ENCODE measurements at regions not wholly inside any gene's neighbourhood (a gene's known extent, or its start where the extent isn't known, plus 50 kb on each side); places are given as distances from the start of the nearest gene placed in this dataset.

- Histone ChIP-seq H3K18ac (ENCODE audit: low read depth in 1 of 2, low read length in 2 of 2) (no peak overlapping the region), H3K9ac (ENCODE audit: low read length) (no peak overlapping the region), H3K4ac (ENCODE audit: low read depth in 1 of 2, low read length in 2 of 2) (no peak overlapping the region), H3K27me3 (ENCODE audit: control insufficient read depth in 1 of 2, insufficient read depth in 1 of 2, low read length in 2 of 2) (no peaks in the 10 kb centered on the region), H3K14ac (ENCODE audit: low read length in 2 of 2) (no peak overlapping the region), H2AK5ac (ENCODE audit: low read length, severe bottlenecking) (no peak overlapping the region), H3K36me3 (ENCODE audit: control insufficient read depth in 1 of 2, insufficient read depth in 2 of 2, low read depth in 1 of 2, low read length in 2 of 2) (no peaks in the 10 kb centered on the region), H2BK12ac (ENCODE audit: low read length in 2 of 2) (no peak overlapping the region), H2AFZ (ENCODE audit: low read depth, low read length) (no peak overlapping the region), H3K4me3 (ENCODE audit: insufficient read depth in 1 of 2, low read depth in 1 of 2, low read length in 2 of 2) (no peak overlapping the region), H2BK5ac (ENCODE audit: low read depth, low read length, poor library complexity, severe bottlenecking) (no peak overlapping the region), H4K91ac (ENCODE audit: low read length) (no peak overlapping the region), H3K79me1 (replicated peaks; ENCODE audit: low read length, poor library complexity, severe bottlenecking) (no peaks in the 10 kb centered on the region), H4K8ac (ENCODE audit: low read length) (no peak overlapping the region), H3K4me1 (ENCODE audit: control insufficient read depth, insufficient read depth, low read depth, low read length) (no peaks in the 10 kb centered on the region), H3K27ac (ENCODE audit: low read length, poor library complexity, severe bottlenecking) (no peak overlapping the region), H3K23ac (ENCODE audit: low read length in 2 of 2) (no peak overlapping the region), H3K4me2 (ENCODE audit: low read length, poor library complexity, severe bottlenecking) (no peak overlapping the region), H2BK15ac (ENCODE audit: low read depth, poor library complexity, severe bottlenecking) (no peak overlapping the region), H2BK120ac (ENCODE audit: low read depth, low read length) (no peak overlapping the region), H3K9me3 (ENCODE audit: control insufficient read depth, low read length) (peaks cover 5% of the 10 kb centered on the region)
- no peak for DNase-seq
- WGBS: 87% methylated on average over 2 of the region's 2 CpGs
Measured at GRCh38 chr4:177945268-177945667, 503.0 kb upstream of the AGA start.

GRCh38 chr4:177947607-177948006 is 505.4 kb upstream of the AGA start:
- Histone ChIP-seq H2BK12ac (ENCODE audit: low read length in 2 of 2) (no peak overlapping the region), H2AK5ac (ENCODE audit: low read length, severe bottlenecking) (no peak overlapping the region), H3K36me3 (ENCODE audit: control insufficient read depth in 1 of 2, insufficient read depth in 2 of 2, low read depth in 1 of 2, low read length in 2 of 2) (no peaks in the 10 kb centered on the region), H2AFZ (ENCODE audit: low read depth, low read length) (no peak overlapping the region), H3K14ac (ENCODE audit: low read length in 2 of 2) (no peak overlapping the region), H3K4me2 (ENCODE audit: low read length, poor library complexity, severe bottlenecking) (no peak overlapping the region), H3K23ac (ENCODE audit: low read length in 2 of 2) (no peak overlapping the region), H3K27me3 (ENCODE audit: control insufficient read depth in 1 of 2, insufficient read depth in 1 of 2, low read length in 2 of 2) (no peaks in the 10 kb centered on the region), H2BK120ac (ENCODE audit: low read depth, low read length) (no peak overlapping the region), H3K18ac (ENCODE audit: low read depth in 1 of 2, low read length in 2 of 2) (no peak overlapping the region), H2BK5ac (ENCODE audit: low read depth, low read length, poor library complexity, severe bottlenecking) (no peak overlapping the region), H3K9ac (ENCODE audit: low read length) (no peak overlapping the region), H3K79me1 (replicated peaks; ENCODE audit: low read length, poor library complexity, severe bottlenecking) (no peaks in the 10 kb centered on the region), H4K91ac (ENCODE audit: low read length) (no peak overlapping the region), H3K4me1 (ENCODE audit: control insufficient read depth, insufficient read depth, low read depth, low read length) (no peaks in the 10 kb centered on the region), H3K4me3 (ENCODE audit: insufficient read depth in 1 of 2, low read depth in 1 of 2, low read length in 2 of 2) (no peak overlapping the region), H2BK15ac (ENCODE audit: low read depth, poor library complexity, severe bottlenecking) (no peak overlapping the region), H3K9me3 (ENCODE audit: control insufficient read depth, low read length) (no peaks in the 10 kb centered on the region), H3K4ac (ENCODE audit: low read depth in 1 of 2, low read length in 2 of 2) (no peak overlapping the region), H3K27ac (ENCODE audit: low read length, poor library complexity, severe bottlenecking) (no peak overlapping the region), H4K8ac (ENCODE audit: low read length) (no peak overlapping the region)
- no peak for DNase-seq
- WGBS: 100% methylated on average over 1 of the region's 1 CpG

- Histone ChIP-seq H3K36me3 (ENCODE audit: control insufficient read depth in 1 of 2, insufficient read depth in 2 of 2, low read depth in 1 of 2, low read length in 2 of 2) (no peaks in the 10 kb centered on the region), H3K79me1 (replicated peaks; ENCODE audit: low read length, poor library complexity, severe bottlenecking) (no peaks in the 10 kb centered on the region), H3K27ac (ENCODE audit: low read length, poor library complexity, severe bottlenecking) (no peak overlapping the region), H2BK12ac (ENCODE audit: low read length in 2 of 2) (no peak overlapping the region), H3K23ac (ENCODE audit: low read length in 2 of 2) (no peak overlapping the region), H3K14ac (ENCODE audit: low read length in 2 of 2) (no peak overlapping the region), H3K18ac (ENCODE audit: low read depth in 1 of 2, low read length in 2 of 2) (no peak overlapping the region), H3K4me2 (ENCODE audit: low read length, poor library complexity, severe bottlenecking) (no peak overlapping the region), H3K9me3 (ENCODE audit: control insufficient read depth, low read length) (no peaks in the 10 kb centered on the region), H2BK5ac (ENCODE audit: low read depth, low read length, poor library complexity, severe bottlenecking) (no peak overlapping the region), H2BK120ac (ENCODE audit: low read depth, low read length) (no peak overlapping the region), H2AFZ (ENCODE audit: low read depth, low read length) (no peak overlapping the region), H3K4me3 (ENCODE audit: insufficient read depth in 1 of 2, low read depth in 1 of 2, low read length in 2 of 2) (no peak overlapping the region), H2BK15ac (ENCODE audit: low read depth, poor library complexity, severe bottlenecking) (no peak overlapping the region), H2AK5ac (ENCODE audit: low read length, severe bottlenecking) (no peak overlapping the region), H4K8ac (ENCODE audit: low read length) (no peak overlapping the region), H3K4me1 (ENCODE audit: control insufficient read depth, insufficient read depth, low read depth, low read length) (no peaks in the 10 kb centered on the region), H3K27me3 (ENCODE audit: control insufficient read depth in 1 of 2, insufficient read depth in 1 of 2, low read length in 2 of 2) (no peaks in the 10 kb centered on the region), H3K9ac (ENCODE audit: low read length) (no peak overlapping the region), H4K91ac (ENCODE audit: low read length) (no peak overlapping the region), H3K4ac (ENCODE audit: low read depth in 1 of 2, low read length in 2 of 2) (no peak overlapping the region)
- 94% methylated on average over 4 of the region's 4 CpGs for whole genome bisulfite sequencing
- DNase-seq: no peak
Measured at GRCh38 chr4:177948853-177949252, 506.6 kb upstream of the AGA start.

GRCh38 chr4:177951026-177951425 is 508.8 kb upstream of the AGA start:
- H3K79me1 ChIP-seq (replicated peaks; ENCODE audit: low read length, poor library complexity, severe bottlenecking): no peaks in the 10 kb centered on the region
- H3K4me2 ChIP-seq (ENCODE audit: low read length, poor library complexity, severe bottlenecking): no peak overlapping the region
- no peak overlapping the region for H2BK15ac ChIP-seq (ENCODE audit: low read depth, poor library complexity, severe bottlenecking)
- no peak overlapping the region for H3K18ac ChIP-seq (ENCODE audit: low read depth in 1 of 2, low read length in 2 of 2)
- H3K4ac ChIP-seq (ENCODE audit: low read depth in 1 of 2, low read length in 2 of 2): no peak overlapping the region
- DNase-seq: no peak
- no peak overlapping the region for H2BK120ac ChIP-seq (ENCODE audit: low read depth, low read length)
- no CpG with 5 or more reads among the region's 2 CpGs for WGBS
- no peak overlapping the region for H3K4me3 ChIP-seq (ENCODE audit: insufficient read depth in 1 of 2, low read depth in 1 of 2, low read length in 2 of 2)
- H4K91ac ChIP-seq (ENCODE audit: low read length): no peak overlapping the region
- H3K27me3 ChIP-seq (ENCODE audit: control insufficient read depth in 1 of 2, insufficient read depth in 1 of 2, low read length in 2 of 2): no peaks in the 10 kb centered on the region
- H3K9me3 ChIP-seq (ENCODE audit: control insufficient read depth, low read length): no peaks in the 10 kb centered on the region
- H2AFZ ChIP-seq (ENCODE audit: low read depth, low read length): no peak overlapping the region
- H3K4me1 ChIP-seq (ENCODE audit: control insufficient read depth, insufficient read depth, low read depth, low read length): no peaks in the 10 kb centered on the region
- H2BK5ac ChIP-seq (ENCODE audit: low read depth, low read length, poor library complexity, severe bottlenecking): no peak overlapping the region
- no peak overlapping the region for H3K23ac ChIP-seq (ENCODE audit: low read length in 2 of 2)
- no peaks in the 10 kb centered on the region for H3K36me3 ChIP-seq (ENCODE audit: control insufficient read depth in 1 of 2, insufficient read depth in 2 of 2, low read depth in 1 of 2, low read length in 2 of 2)
- no peak overlapping the region for H2AK5ac ChIP-seq (ENCODE audit: low read length, severe bottlenecking)
- H3K14ac ChIP-seq (ENCODE audit: low read length in 2 of 2): no peak overlapping the region
- no peak overlapping the region for H4K8ac ChIP-seq (ENCODE audit: low read length)
- H3K9ac ChIP-seq (ENCODE audit: low read length): no peak overlapping the region
- H2BK12ac ChIP-seq (ENCODE audit: low read length in 2 of 2): no peak overlapping the region
- no peak overlapping the region for H3K27ac ChIP-seq (ENCODE audit: low read length, poor library complexity, severe bottlenecking)

All from mesenchymal stem cell (in vitro differentiated cells and primary cell).